Activated CD4-positive, alpha-beta T cell treated with anti-CD3 and anti-CD28 coated beads, Interleukin-2, amount 10 ng/mL, durations not matched to agents 7 days and 5 days (primary cell): ENCODE measurements at regions not wholly inside any gene's neighbourhood (a gene's known extent, or its start where the extent isn't known, plus 50 kb on each side); places are given as distances from the start of the nearest gene placed in this dataset.
A peak's percentile ranks its signal among the peaks of the same experiment; 100 is the strongest.

Experiments
- CTCF ChIA-PET: fragments of 350-600 bp; sonication (Branson Sonifier 250); formaldehyde crosslinking; loops from one replicate; lab custom pipeline; 2021; ENCODE audit warnings: antibody characterized with exemption; lab: Charles Lee
- POLR2A ChIA-PET: fragments of 350-600 bp; sonication (Branson Sonifier 250); formaldehyde crosslinking; loops from one replicate; lab custom pipeline; 2021; ENCODE audit warnings: antibody characterized with exemption; lab: Charles Lee
- DNase-seq: peaks from one replicate; pipeline ENCODE4 v3.0.0-alpha.2; 2020
- H3K27ac Mint-ChIP-seq: one replicate; pipeline ENCODE4 v1.8.0; 2021; ENCODE audit warnings: mild to moderate bottlenecking, moderate library complexity, mixed read lengths
- H3K27me3 Mint-ChIP-seq: one replicate; pipeline ENCODE4 v1.8.0; 2021; ENCODE audit warnings: mixed read lengths
- H3K36me3 Mint-ChIP-seq: one replicate; pipeline ENCODE4 v1.8.0; 2021; ENCODE audit warnings: low read depth, mixed read lengths
- H3K4me1 Mint-ChIP-seq: one replicate; pipeline ENCODE4 v1.8.0; 2021; ENCODE audit warnings: mixed read lengths
- H3K4me3 Mint-ChIP-seq: one replicate; pipeline ENCODE4 v1.8.0; 2021; ENCODE audit warnings: mild to moderate bottlenecking, moderate library complexity, mixed read lengths
- H3K9me3 Mint-ChIP-seq: one replicate; pipeline ENCODE4 v1.8.0; 2021; ENCODE audit warnings: mixed read lengths

GRCh38 chr6:14861491-14861943 is 384.4 kb upstream of the JARID2 start:
- Mint-ChIP-seq H3K4me1 (peaks cover 30% of the 10 kb centered on the region), H3K9me3 (no peaks in the 10 kb centered on the region), H3K27ac (no peak overlapping the region), H3K36me3 (no peaks in the 10 kb centered on the region), H3K4me3 (no peak overlapping the region), H3K27me3 (no peaks in the 10 kb centered on the region)
- CTCF ChIA-PET = interaction anchor here (0.8 to 1.6 kb wide), 6 partner anchors 12 to 123 kb away, joined by 3 to 5 read pairs (median 3); no protein-coding TSS in a partner anchor
- DNase-seq = no peak
- POLR2A ChIA-PET = no interaction called here

GRCh38 chr6:14862845-14863244 is 383.0 kb upstream of the JARID2 start:
- no peak overlapping the region for H3K27ac Mint-ChIP-seq
- no peak overlapping the region for H3K4me3 Mint-ChIP-seq
- H3K4me1 Mint-ChIP-seq = peaks cover 19% of the 10 kb centered on the region
- no peak for DNase-seq
- H3K36me3 Mint-ChIP-seq = no peaks in the 10 kb centered on the region
- ChIA-PET POLR2A (no interaction called here), CTCF (interaction anchor here (0.6 kb wide), 1 partner anchor 11 kb away, joined by 3 read pairs; no protein-coding TSS in a partner anchor)
- no peaks in the 10 kb centered on the region for H3K9me3 Mint-ChIP-seq
- H3K27me3 Mint-ChIP-seq = no peaks in the 10 kb centered on the region

- POLR2A ChIA-PET = no interaction called here
- Mint-ChIP-seq H3K27ac (no peak overlapping the region), H3K9me3 (no peaks in the 10 kb centered on the region), H3K36me3 (no peaks in the 10 kb centered on the region), H3K4me3 (no peak overlapping the region), H3K4me1 (peaks cover 13% of the 10 kb centered on the region), H3K27me3 (no peaks in the 10 kb centered on the region)
- DNase-seq = no peak
- CTCF ChIA-PET = no interaction called here
Measured at GRCh38 chr6:14863902-14864850, 381.7 kb upstream of the JARID2 start.

GRCh38 chr6:14865531-14866100 is 380.3 kb upstream of the JARID2 start:
- H3K4me3 Mint-ChIP-seq = no peak overlapping the region
- peaks cover 15% of the 10 kb centered on the region for H3K4me1 Mint-ChIP-seq
- peaks cover 3% of the 10 kb centered on the region for H3K9me3 Mint-ChIP-seq
- DNase-seq = no peak
- H3K36me3 Mint-ChIP-seq = no peaks in the 10 kb centered on the region
- H3K27me3 Mint-ChIP-seq = no peaks in the 10 kb centered on the region
- ChIA-PET POLR2A (no interaction called here), CTCF (interaction anchor here (0.6 to 0.7 kb wide), 2 partner anchors 13 to 86 kb away, joined by 3 to 4 read pairs; no protein-coding TSS in a partner anchor)
- H3K27ac Mint-ChIP-seq = no peak overlapping the region

- Mint-ChIP-seq H3K9me3 (peaks cover 3% of the 10 kb centered on the region), H3K27ac (no peak overlapping the region), H3K36me3 (no peaks in the 10 kb centered on the region), H3K4me1 (peaks cover 12% of the 10 kb centered on the region), H3K27me3 (no peaks in the 10 kb centered on the region), H3K4me3 (no peak overlapping the region)
- ChIA-PET POLR2A (no interaction called here), CTCF (interaction anchor here (0.7 to 1.4 kb wide), 3 partner anchors 9 to 348 kb away, joined by 3 to 5 read pairs (median 3); no protein-coding TSS in a partner anchor)
- no peak for DNase-seq
Measured at GRCh38 chr6:14867802-14868201, 378.1 kb upstream of the JARID2 start.

GRCh38 chr6:14871221-14871620 is 374.6 kb upstream of the JARID2 start:
- no peaks in the 10 kb centered on the region for H3K27me3 Mint-ChIP-seq
- H3K9me3 Mint-ChIP-seq = peaks cover 3% of the 10 kb centered on the region
- ChIA-PET POLR2A (no interaction called here), CTCF (no interaction called here)
- H3K4me3 Mint-ChIP-seq = no peak overlapping the region
- DNase-seq = no peak
- H3K4me1 Mint-ChIP-seq = peaks cover 30% of the 10 kb centered on the region
- no peak overlapping the region for H3K27ac Mint-ChIP-seq
- H3K36me3 Mint-ChIP-seq = peaks cover 1% of the 10 kb centered on the region

GRCh38 chr6:14873101-14873500 is 372.8 kb upstream of the JARID2 start:
- H3K9me3 Mint-ChIP-seq = peaks cover 3% of the 10 kb centered on the region
- POLR2A ChIA-PET = interaction anchor here (0.5 kb wide), 1 partner anchor 64 kb away, joined by 6 read pairs; no protein-coding TSS in a partner anchor

GRCh38 chr6:14873781-14874441 is 372.0 kb upstream of the JARID2 start:
- peaks cover 1% of the 10 kb centered on the region for H3K36me3 Mint-ChIP-seq
- peaks cover 3% of the 10 kb centered on the region for H3K9me3 Mint-ChIP-seq
- no peak overlapping the region for H3K4me3 Mint-ChIP-seq
- H3K27ac Mint-ChIP-seq = no peak overlapping the region
- H3K4me1 Mint-ChIP-seq = peaks cover 55% of the 10 kb centered on the region
- H3K27me3 Mint-ChIP-seq = no peaks in the 10 kb centered on the region
- CTCF ChIA-PET = interaction anchor here (0.6 to 1.1 kb wide), 5 partner anchors 11 to 159 kb away, joined by 3 to 5 read pairs (median 3); no protein-coding TSS in a partner anchor
- DNase-seq = no peak
- POLR2A ChIA-PET = no interaction called here

More at GRCh38 chr6:14873101-14873500, 372.8 kb upstream of the JARID2 start:
- Mint-ChIP-seq H3K27ac (peak overlapping the region; percentile 9), H3K27me3 (no peaks in the 10 kb centered on the region), H3K4me3 (no peak overlapping the region), H3K4me1 (peaks cover 48% of the 10 kb centered on the region), H3K36me3 (peaks cover 1% of the 10 kb centered on the region)
- CTCF ChIA-PET = no interaction called here
- DNase-seq = no peak

- DNase-seq = no peak
- ChIA-PET POLR2A (interaction anchor here (0.6 kb wide), 1 partner anchor 1178 kb away, joined by 3 read pairs; no protein-coding TSS in a partner anchor), CTCF (interaction anchor here (1.0 to 1.1 kb wide), 2 partner anchors 14 to 89 kb away, joined by 3 read pairs; no protein-coding TSS in a partner anchor)
- Mint-ChIP-seq H3K27me3 (no peaks in the 10 kb centered on the region), H3K27ac (no peak overlapping the region), H3K9me3 (peaks cover under 1% of the 10 kb centered on the region), H3K4me3 (no peak overlapping the region), H3K36me3 (peaks cover 1% of the 10 kb centered on the region), H3K4me1 (peaks cover 53% of the 10 kb centered on the region)
Measured at GRCh38 chr6:14874975-14875480, 370.8 kb upstream of the JARID2 start.

GRCh38 chr6:14875481-14876063 is 370.3 kb upstream of the JARID2 start:
- peaks cover 1% of the 10 kb centered on the region for H3K36me3 Mint-ChIP-seq
- ChIA-PET POLR2A (no interaction called here), CTCF (interaction anchor here (1.0 kb wide), 1 partner anchor 14 kb away, joined by 3 read pairs; no protein-coding TSS in a partner anchor)
- DNase-seq = peak; percentile 12
- no peaks in the 10 kb centered on the region for H3K27me3 Mint-ChIP-seq
- H3K4me3 Mint-ChIP-seq = no peak overlapping the region
- H3K9me3 Mint-ChIP-seq = no peaks in the 10 kb centered on the region
- H3K27ac Mint-ChIP-seq = peak overlapping the region; percentile 19
- H3K4me1 Mint-ChIP-seq = peaks cover 53% of the 10 kb centered on the region

- Mint-ChIP-seq H3K4me3 (peak overlapping the region; percentile 25), H3K36me3 (peaks cover 1% of the 10 kb centered on the region), H3K27me3 (no peaks in the 10 kb centered on the region), H3K9me3 (no peaks in the 10 kb centered on the region), H3K27ac (peak overlapping the region; percentile 73), H3K4me1 (peaks cover 53% of the 10 kb centered on the region)
- peak; percentile 38 for DNase-seq
- POLR2A ChIA-PET = no interaction called here
- CTCF ChIA-PET = interaction anchor here (0.6 to 1.6 kb wide), 5 partner anchors 8 to 171 kb away, joined by 3 to 5 read pairs (median 3); no protein-coding TSS in a partner anchor
Measured at GRCh38 chr6:14876778-14877613, 368.9 kb upstream of the JARID2 start.
